ENCODE measurements at regions not wholly inside any gene's neighbourhood (a gene's known extent, or its start where the extent isn't known, plus 50 kb on each side); places are given as distances from the start of the nearest gene placed in this dataset.
A peak's percentile ranks its signal among the peaks of the same experiment; 100 is the strongest.

- Histone ChIP-seq H3K4me3 (no peak overlapping the region), H3K27ac (peak overlapping the region in 1 of 2 donors; percentile 51), H3K4me1 (replicated peaks in 1 of 2) (peaks cover 0 to 5% of the 10 kb centered on the region in 2 donors)
- in situ Hi-C loops (cut with MboI; ENCODE audit: low pct_unique_long_range_greater_than_20kb in 2 of 9, low sequenced_read_pairs in 9 of 9, unreplicated experiment in 9 of 9) = no loop called here
- WGBS, 10 experiments = 0 to 94% (median 66%) methylated on average over 1 to 4 of the region's 4 CpGs; no CpG with 5 or more reads in 1 of the 10 experiments
- peak in 3 of 8 experiments; percentile 43 to 59 (median 57) for ATAC-seq (replicated peaks in 6 of 8)
Observed at GRCh38 chr10:90327611-90328010, 530.2 kb downstream of the HTR7 start.

GRCh38 chr10:90328459-90328858 is 529.4 kb downstream of the HTR7 start:
- ATAC-seq (replicated peaks in 6 of 8) = peak in 4 of 8 experiments; percentile 33 to 86 (median 68)
- H3K4me3 ChIP-seq = no peak overlapping the region
- no peak overlapping the region for H3K27ac ChIP-seq
- 0 to 86% (median 48%) methylated on average over 1 of the region's 1 CpG; no CpG with 5 or more reads in 2 of the 10 experiments for WGBS, 10 experiments
- H3K4me1 ChIP-seq (replicated peaks in 1 of 2) = peaks cover 0 to 5% of the 10 kb centered on the region in 2 donors
- in situ Hi-C loops (cut with MboI; ENCODE audit: low pct_unique_long_range_greater_than_20kb in 2 of 9, low sequenced_read_pairs in 9 of 9, unreplicated experiment in 9 of 9) = no loop called here

DNA sequence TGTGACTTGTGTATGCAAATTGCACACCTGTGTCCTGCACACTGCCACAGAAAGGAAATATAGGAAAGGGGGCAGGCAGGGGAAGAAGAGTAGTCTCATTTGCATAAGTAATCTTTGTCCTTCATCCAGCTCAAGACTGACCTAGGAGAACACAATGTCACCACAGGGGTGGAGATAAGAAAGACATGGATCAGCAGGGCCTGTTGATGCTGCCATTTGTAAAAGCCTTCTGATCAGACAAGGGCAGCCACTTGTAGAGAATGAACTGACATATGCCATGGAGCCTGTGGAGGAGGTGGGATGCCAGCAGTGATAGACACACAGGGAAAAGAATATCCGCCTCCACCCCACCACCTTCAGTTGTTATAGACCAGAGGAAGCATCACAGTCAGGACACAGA is 528.9 kb downstream of the HTR7 start:
- Histone ChIP-seq H3K4me3 (no peak overlapping the region), H3K27ac (no peak overlapping the region), H3K4me1 (replicated peaks in 1 of 2) (peaks cover 0 to 5% of the 10 kb centered on the region in 2 donors)
- in situ Hi-C loops (cut with MboI; ENCODE audit: low pct_unique_long_range_greater_than_20kb in 2 of 9, low sequenced_read_pairs in 9 of 9, unreplicated experiment in 9 of 9) = no loop called here
- no peak for ATAC-seq (replicated peaks in 6 of 8)
- 100% methylated on average over 1 of the region's 1 CpG; no CpG with 5 or more reads in 7 of the 10 experiments for WGBS, 10 experiments

GRCh38 chr10:90337316-90337715 is 520.5 kb downstream of the HTR7 start:
- no peak overlapping the region for H3K27ac ChIP-seq
- 0 to 60% (median 12%) methylated on average over 1 of the region's 1 CpG for WGBS, 10 experiments

GRCh38 chr10:90342480-90342879 is 515.4 kb downstream of the HTR7 start:
- Histone ChIP-seq H3K4me1 (replicated peaks in 1 of 2) (peaks cover 0 to 18% of the 10 kb centered on the region in 2 donors), H3K4me3 (no peak overlapping the region), H3K27ac (no peak overlapping the region)
- in situ Hi-C loops (cut with MboI; ENCODE audit: low pct_unique_long_range_greater_than_20kb in 2 of 9, low sequenced_read_pairs in 9 of 9, unreplicated experiment in 9 of 9) = no loop called here
- ATAC-seq (replicated peaks in 6 of 8) = no peak

More at GRCh38 chr10:90337316-90337715, 520.5 kb downstream of the HTR7 start:
- no peak for ATAC-seq (replicated peaks in 6 of 8)
- Histone ChIP-seq H3K4me3 (no peak overlapping the region), H3K4me1 (replicated peaks in 1 of 2) (peaks cover 0 to 12% of the 10 kb centered on the region in 2 donors)
- in situ Hi-C loops (cut with MboI; ENCODE audit: low pct_unique_long_range_greater_than_20kb in 2 of 9, low sequenced_read_pairs in 9 of 9, unreplicated experiment in 9 of 9) = no loop called here

DNA sequence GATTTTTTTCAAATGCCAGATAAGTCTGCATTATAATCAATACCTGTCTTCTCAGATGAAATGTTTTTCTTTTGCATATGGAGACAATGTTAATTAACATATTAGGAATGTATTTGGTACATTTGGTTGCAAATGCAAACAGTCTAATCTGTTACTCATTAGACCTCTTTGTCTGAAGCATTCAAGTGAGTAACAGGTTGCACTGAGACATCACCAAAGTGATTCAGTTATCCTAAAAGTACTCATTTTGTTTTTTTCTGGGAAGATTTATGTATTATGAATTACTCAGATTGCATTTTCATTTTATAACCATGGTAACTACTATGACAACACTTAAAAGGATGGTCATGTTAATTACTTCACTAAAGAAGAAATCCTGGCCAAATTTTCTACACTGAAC is 513.6 kb downstream of the HTR7 start:
- no peak overlapping the region for H3K4me3 ChIP-seq
- no peak for ATAC-seq (replicated peaks in 6 of 8)
- peaks cover 0 to 7% of the 10 kb centered on the region in 2 donors for H3K4me1 ChIP-seq (replicated peaks in 1 of 2)
- no peak overlapping the region for H3K27ac ChIP-seq
- in situ Hi-C loops (cut with MboI; ENCODE audit: low pct_unique_long_range_greater_than_20kb in 2 of 9, low sequenced_read_pairs in 9 of 9, unreplicated experiment in 9 of 9) = no loop called here

DNA sequence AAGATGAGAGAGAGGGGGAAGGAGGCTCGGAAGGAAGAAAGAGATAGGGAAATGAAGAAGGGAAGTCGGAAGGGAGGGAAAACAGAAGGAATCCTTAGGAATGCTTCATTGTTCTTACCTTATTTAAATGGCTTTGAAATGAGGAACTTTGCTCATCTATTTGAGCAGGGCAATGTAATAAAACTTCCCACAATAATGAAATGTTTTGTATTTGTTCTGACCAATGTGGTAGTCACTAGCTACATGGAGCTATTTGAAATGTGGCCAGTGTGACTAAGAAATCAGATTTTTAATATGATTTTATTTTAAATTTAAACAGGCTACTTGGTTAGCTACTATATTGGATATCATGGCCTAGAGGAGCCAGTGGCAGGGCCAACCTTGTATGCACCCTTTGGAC is 510.6 kb downstream of the HTR7 start:
- WGBS, 10 experiments = 0 to 94% (median 49%) methylated on average over 2 of the region's 2 CpGs; no CpG with 5 or more reads in 2 of the 10 experiments
- Histone ChIP-seq H3K27ac (no peak overlapping the region), H3K4me1 (replicated peaks in 1 of 2) (peaks cover 0 to 7% of the 10 kb centered on the region in 2 donors), H3K4me3 (no peak overlapping the region)
- in situ Hi-C loops (cut with MboI; ENCODE audit: low pct_unique_long_range_greater_than_20kb in 2 of 9, low sequenced_read_pairs in 9 of 9, unreplicated experiment in 9 of 9) = no loop called here
- ATAC-seq (replicated peaks in 6 of 8) = no peak

DNA sequence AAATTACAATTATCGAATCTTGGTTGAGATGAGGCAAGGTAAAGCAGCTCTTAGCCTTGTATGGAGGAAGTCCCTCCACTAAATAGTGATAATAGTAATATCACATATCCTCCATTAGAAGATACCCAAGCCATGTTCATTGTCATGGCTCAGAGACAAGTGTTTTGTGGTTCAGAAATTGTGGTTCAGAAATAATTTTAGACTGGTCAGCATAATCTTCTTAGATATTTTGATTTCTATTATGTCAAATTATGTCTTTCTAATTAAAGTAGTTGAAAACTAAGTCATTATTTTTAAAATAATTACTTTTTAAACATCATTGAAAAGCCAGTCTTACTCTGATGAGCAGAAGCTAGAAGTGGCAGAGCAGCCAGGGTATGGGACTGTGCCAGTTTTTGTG is 507.7 kb downstream of the HTR7 start:
- ATAC-seq (replicated peaks in 6 of 8) = no peak
- in situ Hi-C loops (cut with MboI; ENCODE audit: low pct_unique_long_range_greater_than_20kb in 2 of 9, low sequenced_read_pairs in 9 of 9, unreplicated experiment in 9 of 9) = no loop called here
- WGBS, 10 experiments = 13 to 100% (median 79%) methylated on average over 1 of the region's 1 CpG; no CpG with 5 or more reads in 2 of the 10 experiments
- no peaks in the 10 kb centered on the region for H3K4me1 ChIP-seq (replicated peaks in 1 of 2)
- no peak overlapping the region for H3K4me3 ChIP-seq
- H3K27ac ChIP-seq = no peak overlapping the region

DNA sequence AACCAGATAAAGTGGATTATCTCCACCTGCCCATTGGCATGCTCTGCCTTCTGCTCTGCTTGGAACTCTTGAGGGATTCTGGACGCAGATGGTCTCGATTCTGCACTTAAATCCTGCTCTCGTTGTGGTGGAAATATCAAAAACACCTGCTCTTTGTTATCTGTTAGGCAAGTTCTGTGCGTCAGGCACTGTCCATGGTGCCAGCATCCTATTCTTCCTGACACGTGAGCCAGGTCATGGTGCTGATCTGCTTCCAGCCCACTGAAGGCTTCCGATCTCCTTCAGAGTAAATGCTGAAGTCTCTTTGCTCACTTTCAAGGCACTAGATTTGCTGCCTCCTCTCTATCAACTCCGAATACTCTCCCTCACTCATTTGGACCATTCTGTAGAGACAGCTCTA is 505.6 kb downstream of the HTR7 start:
- 0 to 100% (median 68%) methylated on average over 1 to 6 of the region's 7 CpGs; no CpG with 5 or more reads in 2 of the 10 experiments for WGBS, 10 experiments
- Histone ChIP-seq H3K4me1 (replicated peaks in 1 of 2) (no peaks in the 10 kb centered on the region), H3K27ac (no peak overlapping the region), H3K4me3 (no peak overlapping the region)
- in situ Hi-C loops (cut with MboI; ENCODE audit: low pct_unique_long_range_greater_than_20kb in 2 of 9, low sequenced_read_pairs in 9 of 9, unreplicated experiment in 9 of 9) = no loop called here
- no peak for ATAC-seq (replicated peaks in 6 of 8)

DNA sequence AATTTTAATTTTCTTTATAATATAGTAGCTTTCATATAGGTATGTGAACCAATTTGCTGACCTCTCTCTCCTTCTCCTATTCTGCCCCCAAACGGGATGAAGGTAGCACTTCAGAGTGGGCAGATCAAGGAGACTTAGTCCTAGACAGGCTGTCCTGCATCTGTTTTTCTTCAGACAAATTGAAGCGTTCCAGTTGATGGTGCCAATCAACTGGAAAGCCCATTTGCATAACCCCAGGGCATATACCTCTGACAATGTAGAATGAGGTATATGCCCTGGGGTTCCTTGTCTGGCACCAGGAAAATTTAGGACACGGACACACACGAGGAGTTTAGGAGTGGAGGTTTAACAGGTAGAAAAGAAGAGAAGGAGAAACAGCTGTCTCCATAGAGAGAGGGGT is 502.9 kb downstream of the HTR7 start:
- Histone ChIP-seq H3K4me3 (no peak overlapping the region), H3K4me1 (replicated peaks in 1 of 2) (no peaks in the 10 kb centered on the region), H3K27ac (no peak overlapping the region)
- ATAC-seq (replicated peaks in 6 of 8) = no peak
- 0 to 91% (median 57%) methylated on average over 1 to 4 of the region's 4 CpGs for WGBS, 10 experiments
- in situ Hi-C loops (cut with MboI; ENCODE audit: low pct_unique_long_range_greater_than_20kb in 2 of 9, low sequenced_read_pairs in 9 of 9, unreplicated experiment in 9 of 9) = no loop called here

DNA sequence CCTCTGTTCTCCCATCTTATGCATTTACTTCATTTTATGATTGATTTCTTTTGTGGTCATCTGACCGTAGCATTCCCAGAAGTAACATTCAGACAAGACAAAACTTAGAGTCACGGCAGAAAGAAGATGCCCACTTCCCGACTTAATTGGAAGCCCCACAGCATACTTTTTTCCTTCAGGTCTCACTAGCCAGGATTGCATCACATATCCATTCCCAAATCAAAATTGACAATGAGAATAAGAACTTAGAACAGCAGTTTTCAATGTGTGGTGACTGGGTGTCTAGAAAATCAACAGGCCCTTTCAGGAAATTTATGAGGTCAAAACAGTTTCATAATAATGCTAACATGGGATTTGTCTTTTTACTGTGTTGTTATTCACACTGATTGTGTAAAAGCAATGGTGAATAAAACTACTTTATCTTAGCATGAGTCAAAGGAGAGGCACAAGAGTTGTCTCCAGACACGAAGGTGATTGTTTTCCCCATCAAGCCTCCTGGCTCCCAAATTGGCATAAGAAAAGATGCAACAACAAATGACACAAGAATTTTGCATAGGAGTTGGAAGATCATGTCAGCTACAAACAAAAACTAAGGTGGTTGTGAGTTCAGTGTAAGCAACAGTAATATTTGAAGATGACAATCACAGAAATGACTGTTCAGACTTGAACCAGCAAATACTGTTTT is 493.9 kb downstream of the HTR7 start:
- Histone ChIP-seq H3K4me3 (no peak overlapping the region), H3K4me1 (replicated peaks in 1 of 2) (peaks cover 0 to 4% of the 10 kb centered on the region in 2 donors), H3K27ac (no peak overlapping the region)
- peak in 2 of 8 experiments; percentile 30 to 41 for ATAC-seq (replicated peaks in 6 of 8)
- in situ Hi-C loops (cut with MboI; ENCODE audit: low pct_unique_long_range_greater_than_20kb in 2 of 9, low sequenced_read_pairs in 9 of 9, unreplicated experiment in 9 of 9) = no loop called here
- WGBS, 10 experiments = 0 to 80% (median 32%) methylated on average over 1 to 4 of the region's 4 CpGs

GRCh38 chr10:90372451-90372850 is 485.4 kb downstream of the HTR7 start:
- H3K4me3 ChIP-seq = no peak overlapping the region
- peaks cover 0 to 12% of the 10 kb centered on the region in 2 donors for H3K4me1 ChIP-seq (replicated peaks in 1 of 2)
- WGBS, 10 experiments = 0 to 100% (median 71%) methylated on average over 1 to 2 of the region's 2 CpGs; no CpG with 5 or more reads in 1 of the 10 experiments
- no peak overlapping the region for H3K27ac ChIP-seq
- in situ Hi-C loops (cut with MboI; ENCODE audit: low pct_unique_long_range_greater_than_20kb in 2 of 9, low sequenced_read_pairs in 9 of 9, unreplicated experiment in 9 of 9) = no loop called here
- peak in 1 of 8 experiments; percentile 68 for ATAC-seq (replicated peaks in 6 of 8)

DNA sequence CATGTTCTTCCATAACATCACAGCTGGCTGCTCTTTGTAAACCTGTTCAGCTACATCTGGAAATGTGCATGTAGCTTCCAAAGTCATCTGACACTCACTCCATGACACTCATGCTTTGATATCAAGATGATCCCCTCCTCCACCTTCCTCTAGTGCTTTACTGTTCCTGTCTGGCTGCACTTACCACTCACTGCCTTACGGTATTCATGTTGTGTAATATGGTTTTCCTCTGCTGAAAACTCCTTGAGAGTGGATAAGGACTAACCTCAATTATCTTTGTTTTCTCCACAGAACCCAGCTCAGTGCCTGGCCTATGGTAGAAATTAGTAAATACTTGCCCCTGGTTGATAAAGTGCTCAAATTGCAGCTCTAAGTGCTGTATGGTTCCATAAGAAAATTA is 483.9 kb downstream of the HTR7 start:
- WGBS, 10 experiments = 0 to 100% (median 95%) methylated on average over 1 of the region's 1 CpG; no CpG with 5 or more reads in 4 of the 10 experiments
- ATAC-seq (replicated peaks in 6 of 8) = no peak
- Histone ChIP-seq H3K27ac (no peak overlapping the region), H3K4me3 (no peak overlapping the region), H3K4me1 (replicated peaks in 1 of 2) (peaks cover 0 to 12% of the 10 kb centered on the region in 2 donors)
- in situ Hi-C loops (cut with MboI; ENCODE audit: low pct_unique_long_range_greater_than_20kb in 2 of 9, low sequenced_read_pairs in 9 of 9, unreplicated experiment in 9 of 9) = no loop called here

GRCh38 chr10:90378524-90379076 is 479.2 kb downstream of the HTR7 start:
- no peak overlapping the region for H3K4me3 ChIP-seq
- no peaks in the 10 kb centered on the region for H3K4me1 ChIP-seq (replicated peaks in 1 of 2)
- in situ Hi-C loops (cut with MboI; ENCODE audit: low pct_unique_long_range_greater_than_20kb in 2 of 9, low sequenced_read_pairs in 9 of 9, unreplicated experiment in 9 of 9) = no loop called here
- no peak overlapping the region for H3K27ac ChIP-seq
- ATAC-seq (replicated peaks in 6 of 8) = no peak
- 22 to 92% (median 80%) methylated on average over 1 to 3 of the region's 3 CpGs; no CpG with 5 or more reads in 1 of the 10 experiments for WGBS, 10 experiments

All from motor neuron (in vitro differentiated cells).